SH-SY5Y (cell line): ENCODE measurements at regions not wholly inside any gene's neighbourhood (a gene's known extent, or its start where the extent isn't known, plus 50 kb on each side); places are given as distances from the start of the nearest gene placed in this dataset.

Experiments used
- GATA2 ChIP-seq: IDR thresholded peaks from 2 replicates; pipeline ENCODE4 v1.6.1; 2011; ENCODE audit warnings: mild to moderate bottlenecking, low read depth, low read length
- GATA3 ChIP-seq: IDR thresholded peaks from 2 replicates; pipeline ENCODE4 v1.6.1; 2011; ENCODE audit warnings: low read depth, mild to moderate bottlenecking, low read length, moderate library complexity

DNA sequence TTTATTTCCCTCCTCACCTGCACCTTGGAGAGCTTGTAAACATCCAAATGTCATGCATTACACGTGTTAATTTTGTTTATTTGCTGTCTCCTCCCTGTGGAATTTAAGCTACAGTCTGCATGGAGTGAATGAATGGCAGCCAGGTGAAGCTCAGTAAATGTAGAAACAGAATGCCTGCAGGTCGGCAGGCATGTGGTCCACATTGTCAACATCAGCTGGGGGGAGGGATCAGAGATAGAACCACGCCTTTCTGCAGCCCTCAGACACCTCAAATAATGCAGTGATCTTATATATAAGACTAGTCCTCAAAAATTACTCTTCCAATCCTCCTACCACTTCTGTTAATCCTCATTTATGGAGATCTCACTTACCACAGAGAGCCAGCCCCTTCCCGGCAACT is 131.2 kb upstream of the KIT start:
- TF ChIP-seq GATA3, result no peak
- TF ChIP-seq GATA2, result no peak
